GM23248 (cell line): ENCODE measurements at regions not wholly inside any gene's neighbourhood (a gene's known extent, or its start where the extent isn't known, plus 50 kb on each side); places are given as distances from the start of the nearest gene placed in this dataset.

Experiments used
- DNase-seq: peaks from one replicate; pipeline ENCODE4 v3.0.0-alpha.2; 2015
- H2AFZ ChIP-seq: fragments of 200-600 bp; sonication (generic); 2 replicates; pipeline ENCODE4 v1.6.1; 2016; ENCODE audit warnings: antibody characterized with exemption
- H3F3A ChIP-seq: fragments of 200-600 bp; sonication (generic); 2 replicates; pipeline ENCODE4 v1.6.1; 2016; ENCODE audit warnings: mild to moderate bottlenecking, antibody characterized with exemption, mixed run types; ENCODE audit not compliant: insufficient read depth
- H3K27ac ChIP-seq: fragments of 200-600 bp; sonication (generic); 2 replicates; pipeline ENCODE4 v1.5.1; 2016; ENCODE audit warnings: mild to moderate bottlenecking
- H3K27me3 ChIP-seq: fragments of 200-600 bp; sonication (generic); replicated peaks from 2 replicates; pipeline ENCODE4 v1.6.1; 2016; ENCODE audit warnings: mild to moderate bottlenecking; ENCODE audit not compliant: insufficient read depth
- H3K36me3 ChIP-seq: fragments of 200-600 bp; sonication (generic); 2 replicates; pipeline ENCODE4 v1.6.1; 2016; ENCODE audit warnings: low read depth, mild to moderate bottlenecking
- H3K4me1 ChIP-seq: fragments of 200-600 bp; sonication (generic); 2 replicates; pipeline ENCODE4 v1.6.1; 2016; ENCODE audit warnings: mild to moderate bottlenecking; ENCODE audit not compliant: insufficient read depth
- H3K4me2 ChIP-seq: fragments of 200-600 bp; sonication (generic); one replicate; pipeline ENCODE4 v1.6.1; 2016; ENCODE audit warnings: mild to moderate bottlenecking; ENCODE audit not compliant: unreplicated experiment
- H3K4me3 ChIP-seq: fragments of 200-600 bp; sonication (generic); 2 replicates; pipeline ENCODE4 v1.5.1; 2016; ENCODE audit warnings: mild to moderate bottlenecking
- H3K79me2 ChIP-seq: fragments of 200-600 bp; sonication (generic); 2 replicates; pipeline ENCODE4 v1.6.1; 2016; ENCODE audit warnings: mild to moderate bottlenecking; ENCODE audit not compliant: insufficient read depth
- H3K9ac ChIP-seq: fragments of 200-600 bp; sonication (generic); 2 replicates; pipeline ENCODE4 v1.6.1; 2016; ENCODE audit warnings: mild to moderate bottlenecking
- H3K9me2 ChIP-seq: fragments of 200-600 bp; sonication (generic); 2 replicates; pipeline ENCODE4 v1.6.1; 2016; ENCODE audit warnings: mixed run types, mild to moderate bottlenecking, moderate library complexity; ENCODE audit not compliant: insufficient read depth
- H3K9me3 ChIP-seq: fragments of 200-600 bp; sonication (generic); one replicate; pipeline ENCODE4 v1.6.1; 2017; ENCODE audit warnings: low read depth
- H4K20me1 ChIP-seq: fragments of 200-600 bp; sonication (generic); 2 replicates; pipeline ENCODE4 v1.6.0; 2016; ENCODE audit not compliant: insufficient read depth
- EZH2 ChIP-seq: fragments of 200-600 bp; sonication (generic); IDR thresholded peaks from 2 replicates; pipeline ENCODE4 v1.6.1; 2018; ENCODE audit warnings: antibody characterized with exemption, mild to moderate bottlenecking; ENCODE audit not compliant: insufficient read depth, poor library complexity, severe bottlenecking
- EZH2phosphoT487 ChIP-seq: fragments of 200-600 bp; sonication (generic); IDR thresholded peaks from 2 replicates; pipeline ENCODE4 v1.6.1; 2018; ENCODE audit warnings: antibody characterized with exemption, moderate library complexity, mild to moderate bottlenecking, low read depth; ENCODE audit not compliant: insufficient read depth
- WGBS, 2 experiments: methylation state at CpG; one replicate each; pipeline ENCODE4 v1.1.6; 2015 to 2017; ENCODE audit warnings: low lambda C conversion rate in 2 of 2, low coverage in 1 of 2; ENCODE audit errors: missing lambda C conversion rate in 2 of 2; 5-methylcytosine and 5-hydroxymethylcytosine counted together
- in situ Hi-C: fragments of 300-500 bp; cut with MboI; formaldehyde crosslinking; loops from 2 replicates; pipeline ENCODE4 v1.15.0; 2020

- Histone ChIP-seq H3K4me2 (peak overlapping the region; percentile 39), H3K27ac (peak overlapping the region; percentile 73), H4K20me1 (no peaks in the 10 kb centered on the region), H3K36me3 (no peaks in the 10 kb centered on the region), H3K9ac (peak overlapping the region; percentile 22), H3K27me3 (no peaks in the 10 kb centered on the region), H2AFZ (peak overlapping the region; percentile 21), H3K4me3 (no peak overlapping the region), H3K79me2 (no peaks in the 10 kb centered on the region), H3F3A (peaks cover 17% of the 10 kb centered on the region), H3K9me2 (no peaks in the 10 kb centered on the region), H3K9me3 (no peaks in the 10 kb centered on the region), H3K4me1 (peaks cover 19% of the 10 kb centered on the region)
- TF ChIP-seq EZH2phosphoT487 = no peak
- TF ChIP-seq EZH2 = no peak
- DNase-seq = peak; percentile 94
- WGBS, 2 experiments = 66 to 69% methylated on average over 8 of the region's 8 CpGs
- in situ Hi-C loops = no loop called here
Observed at GRCh38 chr2:120589771-120590608, 145.7 kb upstream of the GLI2 start.

GRCh38 chr2:120590841-120591240 is 144.8 kb upstream of the GLI2 start:
- Histone ChIP-seq H4K20me1 (no peaks in the 10 kb centered on the region), H3K79me2 (no peaks in the 10 kb centered on the region), H3F3A (peaks cover 17% of the 10 kb centered on the region), H3K27ac (peak overlapping the region; percentile 73; the same call in 1 of the 2 replicates), H3K36me3 (no peaks in the 10 kb centered on the region), H3K9me3 (no peaks in the 10 kb centered on the region), H3K4me1 (peaks cover 21% of the 10 kb centered on the region), H2AFZ (no peak overlapping the region), H3K27me3 (no peaks in the 10 kb centered on the region), H3K9ac (no peak overlapping the region), H3K4me2 (no peak overlapping the region), H3K9me2 (no peaks in the 10 kb centered on the region), H3K4me3 (no peak overlapping the region)
- TF ChIP-seq EZH2 (no peak), EZH2phosphoT487 (no peak)
- WGBS, 2 experiments = 94% methylated on average over 1 of the region's 1 CpG
- no peak for DNase-seq
- in situ Hi-C loops = no loop called here

- Histone ChIP-seq H4K20me1 (no peaks in the 10 kb centered on the region), H3K9me3 (no peaks in the 10 kb centered on the region), H3K36me3 (no peaks in the 10 kb centered on the region), H3K9me2 (no peaks in the 10 kb centered on the region), H3K4me3 (no peak overlapping the region), H2AFZ (no peak overlapping the region), H3K79me2 (no peaks in the 10 kb centered on the region), H3K4me1 (peaks cover 28% of the 10 kb centered on the region), H3F3A (peaks cover 18% of the 10 kb centered on the region), H3K27ac (no peak overlapping the region), H3K27me3 (no peaks in the 10 kb centered on the region), H3K9ac (no peak overlapping the region), H3K4me2 (no peak overlapping the region)
- in situ Hi-C loops = no loop called here
- WGBS, 2 experiments = 88 to 89% methylated on average over 7 of the region's 7 CpGs
- TF ChIP-seq EZH2 (no peak), EZH2phosphoT487 (no peak)
- no peak for DNase-seq
Observed at GRCh38 chr2:120591572-120591971, 144.1 kb upstream of the GLI2 start.

- H3F3A ChIP-seq = peaks cover 22% of the 10 kb centered on the region
- H3K27me3 ChIP-seq = no peaks in the 10 kb centered on the region
- in situ Hi-C loops = no loop called here
- no peak for DNase-seq
- 85% methylated on average over 10 of the region's 10 CpGs for WGBS, 2 experiments
- H3K4me1 ChIP-seq = peaks cover 33% of the 10 kb centered on the region
- H3K27ac ChIP-seq = no peak overlapping the region
- no peak overlapping the region for H3K4me2 ChIP-seq
- H2AFZ ChIP-seq = no peak overlapping the region
- no peak overlapping the region for H3K9ac ChIP-seq
- TF ChIP-seq EZH2 = no peak
- no peak for TF ChIP-seq EZH2phosphoT487
- no peaks in the 10 kb centered on the region for H3K9me2 ChIP-seq
- no peaks in the 10 kb centered on the region for H4K20me1 ChIP-seq
- no peak overlapping the region for H3K4me3 ChIP-seq
- H3K36me3 ChIP-seq = no peaks in the 10 kb centered on the region
- no peaks in the 10 kb centered on the region for H3K79me2 ChIP-seq
- no peaks in the 10 kb centered on the region for H3K9me3 ChIP-seq
Observed at GRCh38 chr2:120592084-120592483, 143.6 kb upstream of the GLI2 start.
